ENCODE measurements at regions not wholly inside any gene's neighbourhood (a gene's known extent, or its start where the extent isn't known, plus 50 kb on each side); places are given as distances from the start of the nearest gene placed in this dataset.

- TF ChIP-seq ZNF562 (CRISPR knock-in tag; IDR thresholded peaks at IDR 0.05; ENCODE audit: borderline replicate concordance) (no peak), KMT2B (CRISPR knock-in tag; IDR thresholded peaks at IDR 0.05) (no peak), NFATC3 (CRISPR knock-in tag; IDR thresholded peaks at IDR 0.05) (no peak), NR3C1 (CRISPR knock-in tag; IDR thresholded peaks at IDR 0.05) (no peak), DDIT3 (CRISPR knock-in tag; IDR thresholded peaks at IDR 0.05) (no peak), ZNF441 (CRISPR knock-in tag; IDR thresholded peaks at IDR 0.05; ENCODE audit: borderline replicate concordance) (no peak), ZNF382 (CRISPR knock-in tag; IDR thresholded peaks at IDR 0.05; ENCODE audit: borderline replicate concordance) (no peak), ZBTB40 (IDR thresholded peaks at IDR 0.05) (no peak), ZBTB40 (CRISPR knock-in tag; IDR thresholded peaks at IDR 0.05) (no peak)
Observed at GRCh38 chr4:186829097-186829496, 105.4 kb upstream of the FAT1 start (continued).
